Right lobe of liver (tissue), 4 donors: ENCODE measurements at regions not wholly inside any gene's neighbourhood (a gene's known extent, or its start where the extent isn't known, plus 50 kb on each side); places are given as distances from the start of the nearest gene placed in this dataset.

ENCODE experiments used
- CTCF ChIP-seq, 4 donors: fragments of 200-600 bp in 3 of 4; fragments of 450-650 bp in 1 of 4; IDR thresholded peaks; one replicate each; pipeline versions ENCODE4 v1.5.1 to v1.8.0; 2016 to 2022; ENCODE audit warnings: antibody characterized with exemption in 4 of 4, mild to moderate bottlenecking in 2 of 4
- POLR2A ChIP-seq: fragments of 450-650 bp; IDR thresholded peaks from one replicate; pipeline ENCODE4 v1.6.1; 2017; ENCODE audit warnings: antibody characterized with exemption, mild to moderate bottlenecking
- donor health status: DM: no; HTN: no; CAD: no.
- donor health status: DM: no; HTN: no; CAD: no.
- donor health status: DM: no; HTN: yes; CAD: no.

GRCh38 chr2:223122781-223123180 lies 70.8 kb downstream of the KCNE4 start:
- TF ChIP-seq POLR2A (no peak), CTCF (IDR thresholded peaks at IDR 0.05) (no peak)
